GM13977 (cell line): ENCODE measurements at regions not wholly inside any gene's neighbourhood (a gene's known extent, or its start where the extent isn't known, plus 50 kb on each side); places are given as distances from the start of the nearest gene placed in this dataset.
"Not testable (repeated sequence)": the region's sequence is repeated elsewhere in the genome, so short reads cannot be mapped to it uniquely, and the experiment has no call there.

Experiments used
- DNase-seq: peaks from one replicate; pipeline ENCODE4 v3.0.0; 2012; ENCODE audit warnings: low spot score
- in situ Hi-C: fragments of 300-500 bp; cut with MboI; formaldehyde crosslinking; loops from one replicate; pipeline ENCODE4 v1.12.0; 2022; ENCODE audit warnings: low sequenced_read_pairs, low pct_unique_long_range_greater_than_20kb, mixed read lengths, inconsistent platforms; ENCODE audit not compliant: unreplicated experiment
- TF ChIP-seq, protein P1 (sequence below): IDR thresholded peaks from 2 replicates; pipeline ENCODE4 v1.5.1; 2012; ENCODE audit warnings: mild to moderate bottlenecking, control low read depth; ENCODE audit not compliant: insufficient read depth; ENCODE audit errors: extremely low read depth, missing control alignments

DNA sequence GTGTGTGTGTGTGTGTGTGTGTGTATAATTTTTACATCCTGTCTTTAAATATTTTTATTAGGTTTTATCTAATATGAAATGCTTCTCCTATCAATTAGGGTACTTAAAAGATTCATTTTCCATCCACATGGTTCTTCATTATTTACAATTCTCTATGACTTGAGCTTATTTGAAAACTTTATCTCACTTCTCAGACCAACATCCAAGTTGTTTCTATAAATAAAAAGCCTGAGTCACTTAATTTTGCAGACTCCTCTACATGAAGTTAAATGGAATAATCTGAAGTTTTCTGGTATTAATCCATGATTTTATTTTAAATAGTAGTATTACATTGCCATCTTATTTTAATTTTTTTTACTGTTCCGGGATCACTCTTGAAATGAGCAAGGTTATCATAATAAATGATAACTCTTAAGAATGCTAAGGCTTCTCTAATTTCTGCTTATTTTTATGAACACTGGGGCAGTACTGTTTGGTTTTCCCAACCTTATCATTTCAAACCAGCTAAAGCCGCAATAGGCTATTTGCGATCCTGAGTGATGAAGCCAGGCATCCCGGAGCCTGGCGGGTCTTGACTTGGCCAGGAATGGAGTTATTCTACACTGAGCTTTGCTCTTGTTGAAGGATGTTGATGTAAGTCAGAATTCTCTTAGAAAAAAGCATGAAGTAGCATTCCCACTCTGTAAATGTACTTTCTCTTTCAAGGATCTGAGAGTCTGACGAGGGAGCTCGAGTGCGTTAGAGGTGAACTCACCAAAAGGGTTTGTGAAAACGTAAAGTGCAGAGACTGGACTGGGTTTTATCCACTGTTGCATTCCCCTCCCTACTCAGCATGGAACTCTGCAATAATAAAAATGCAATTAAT lies 220.2 kb upstream of the LRTM1 start:
- in situ Hi-C loops = no loop called here
- TF ChIP-seq, protein P1, sequence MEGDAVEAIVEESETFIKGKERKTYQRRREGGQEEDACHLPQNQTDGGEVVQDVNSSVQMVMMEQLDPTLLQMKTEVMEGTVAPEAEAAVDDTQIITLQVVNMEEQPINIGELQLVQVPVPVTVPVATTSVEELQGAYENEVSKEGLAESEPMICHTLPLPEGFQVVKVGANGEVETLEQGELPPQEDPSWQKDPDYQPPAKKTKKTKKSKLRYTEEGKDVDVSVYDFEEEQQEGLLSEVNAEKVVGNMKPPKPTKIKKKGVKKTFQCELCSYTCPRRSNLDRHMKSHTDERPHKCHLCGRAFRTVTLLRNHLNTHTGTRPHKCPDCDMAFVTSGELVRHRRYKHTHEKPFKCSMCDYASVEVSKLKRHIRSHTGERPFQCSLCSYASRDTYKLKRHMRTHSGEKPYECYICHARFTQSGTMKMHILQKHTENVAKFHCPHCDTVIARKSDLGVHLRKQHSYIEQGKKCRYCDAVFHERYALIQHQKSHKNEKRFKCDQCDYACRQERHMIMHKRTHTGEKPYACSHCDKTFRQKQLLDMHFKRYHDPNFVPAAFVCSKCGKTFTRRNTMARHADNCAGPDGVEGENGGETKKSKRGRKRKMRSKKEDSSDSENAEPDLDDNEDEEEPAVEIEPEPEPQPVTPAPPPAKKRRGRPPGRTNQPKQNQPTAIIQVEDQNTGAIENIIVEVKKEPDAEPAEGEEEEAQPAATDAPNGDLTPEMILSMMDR = no peak
- no peak for DNase-seq

DNA sequence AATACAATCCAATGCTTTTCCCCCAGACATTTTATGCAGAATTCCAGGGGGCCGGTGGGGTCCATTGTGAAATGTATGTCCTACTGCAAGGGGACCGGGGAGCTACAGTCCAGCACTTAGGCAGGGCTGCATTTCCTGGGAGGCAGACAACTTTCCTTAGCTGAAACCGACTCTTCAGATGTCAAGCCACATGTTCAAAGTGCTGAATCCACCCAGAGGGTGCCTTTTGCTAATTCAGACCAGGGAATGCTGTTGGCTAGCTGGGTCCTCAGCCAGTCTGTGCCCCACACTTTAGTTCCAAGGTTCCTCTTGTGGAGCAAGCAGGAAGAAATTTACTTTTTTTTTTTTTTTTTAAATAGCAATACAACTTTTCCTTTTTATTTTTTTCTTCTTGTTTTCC lies 219.5 kb upstream of the LRTM1 start:
- in situ Hi-C loops = no loop called here
- no peak for DNase-seq
- TF ChIP-seq, protein P1 = no peak

DNA sequence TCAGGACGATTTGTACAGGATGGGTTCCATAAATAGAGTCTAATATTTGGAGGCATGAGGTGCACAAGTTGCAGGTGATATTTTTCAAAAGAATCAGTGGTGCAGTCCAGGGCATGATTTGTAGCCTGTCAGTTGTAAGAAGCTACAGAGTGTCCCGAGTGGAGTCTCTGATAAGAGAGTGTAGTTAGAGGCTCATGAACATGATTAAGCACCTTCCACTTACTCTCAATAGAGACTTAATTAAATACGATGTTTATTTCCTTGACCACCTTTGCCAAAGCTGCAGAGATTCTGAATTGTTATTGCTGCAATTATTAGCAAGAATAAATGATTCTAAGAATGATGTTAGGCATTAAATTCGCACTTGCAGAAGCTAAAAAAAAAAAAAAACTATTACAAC lies 218.4 kb upstream of the LRTM1 start:
- TF ChIP-seq, protein P1 = no peak
- DNase-seq = no peak
- in situ Hi-C loops = no loop called here

DNA sequence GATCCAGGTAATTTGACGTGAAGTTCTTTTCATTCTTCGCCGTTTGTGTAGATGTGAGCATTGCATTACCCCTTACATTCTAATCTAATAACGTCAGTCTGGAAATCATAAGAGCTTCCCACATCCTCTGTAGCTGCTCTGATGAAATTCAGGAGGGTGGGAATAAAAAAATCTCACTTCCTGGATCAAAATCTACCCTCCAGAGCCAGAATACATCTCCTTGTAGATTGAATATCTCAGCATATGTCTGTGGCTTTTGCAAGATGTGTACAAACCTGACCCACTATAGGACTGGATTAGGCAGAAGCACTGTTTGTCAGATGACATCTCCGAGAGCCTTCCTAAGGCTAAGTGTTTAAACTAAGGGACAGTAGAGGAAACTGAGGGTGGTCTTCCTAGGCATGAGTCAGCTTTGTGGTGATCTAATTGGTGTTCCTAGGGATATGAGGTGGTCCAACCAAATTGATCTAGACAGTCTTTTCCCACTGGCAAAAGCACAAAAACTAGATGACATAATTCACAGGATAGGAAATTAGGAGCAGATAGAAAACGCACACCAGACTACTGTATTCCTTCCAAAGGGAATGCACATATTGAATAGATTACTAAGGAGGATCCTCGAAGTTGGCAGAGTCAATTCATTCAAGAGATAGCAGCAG lies 216.3 kb upstream of the LRTM1 start:
- in situ Hi-C loops = no loop called here
- TF ChIP-seq, protein P1 = no peak
- no peak for DNase-seq

DNA sequence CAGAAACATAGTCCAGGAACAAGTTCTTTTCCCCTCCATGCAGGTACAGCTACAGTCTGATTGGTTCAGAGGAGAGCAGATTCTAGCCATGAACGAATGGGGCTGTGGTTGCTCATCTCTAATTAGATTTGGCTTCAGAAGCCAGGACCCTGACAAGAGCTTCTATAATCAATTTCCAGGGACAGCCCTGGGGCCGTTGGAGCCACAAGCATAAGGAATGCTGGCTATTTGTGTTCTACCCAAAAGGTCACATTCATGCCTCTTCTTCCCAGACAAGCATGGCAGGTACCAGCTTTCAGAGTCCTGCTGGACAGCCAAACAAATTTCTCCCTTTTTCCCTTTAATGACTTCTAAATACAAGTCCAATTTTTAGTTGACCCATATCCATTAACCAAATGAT lies 215.5 kb upstream of the LRTM1 start:
- in situ Hi-C loops = no loop called here
- TF ChIP-seq, protein P1 = no peak
- no peak for DNase-seq

DNA sequence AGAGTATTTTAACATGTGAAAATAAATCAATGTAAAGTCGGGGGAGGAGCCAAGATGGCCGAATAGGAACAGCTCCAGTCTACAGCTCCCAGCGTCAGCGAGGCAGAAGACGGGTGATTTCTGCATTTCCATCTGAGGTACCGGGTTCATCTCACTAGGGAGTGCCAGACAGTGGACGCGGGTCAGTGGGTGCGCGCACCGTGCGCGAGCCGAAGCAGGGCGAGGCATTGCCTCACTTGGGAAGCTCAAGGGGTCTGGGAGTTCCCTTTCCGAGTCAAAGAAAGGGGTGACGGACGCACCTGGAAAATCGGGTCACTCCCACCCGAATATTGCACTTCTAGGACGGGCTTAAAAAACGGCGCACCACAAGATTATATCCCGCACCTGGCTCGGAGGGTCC lies 208.4 kb upstream of the LRTM1 start:
- DNase-seq, in situ Hi-C loops: not testable (repeated sequence)

DNA sequence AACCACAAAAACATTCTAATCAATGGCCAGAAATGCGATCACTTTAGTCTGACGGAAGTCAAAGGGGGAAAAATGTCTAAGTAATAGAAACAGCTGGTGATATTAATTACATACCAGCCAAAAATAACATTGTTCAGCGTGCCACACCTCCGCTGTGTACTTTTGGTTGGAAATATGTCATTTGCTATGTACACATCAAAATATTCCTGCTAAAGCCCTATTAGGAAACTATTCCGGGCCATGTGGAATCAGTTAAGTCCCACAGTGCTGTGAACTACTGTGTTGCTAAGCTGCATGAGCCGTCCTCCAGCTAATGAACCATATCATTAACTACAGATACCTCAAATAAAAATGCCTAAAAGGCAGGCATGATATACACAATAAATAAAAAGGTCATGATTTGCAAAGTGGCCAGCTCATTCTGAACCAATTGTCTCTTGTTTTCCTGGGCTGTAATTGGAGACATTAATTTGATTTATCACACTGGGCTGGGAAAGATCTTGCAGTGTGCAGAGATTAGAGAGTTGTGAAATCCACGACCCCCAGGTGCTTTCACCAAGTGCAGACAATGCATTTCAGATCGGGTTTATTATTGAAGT lies 200.5 kb upstream of the LRTM1 start:
- TF ChIP-seq, protein P1 = no peak
- DNase-seq = no peak
- in situ Hi-C loops = no loop called here
